ENCODE measurements at regions not wholly inside any gene's neighbourhood (a gene's known extent, or its start where the extent isn't known, plus 50 kb on each side); places are given as distances from the start of the nearest gene placed in this dataset.

DNA sequence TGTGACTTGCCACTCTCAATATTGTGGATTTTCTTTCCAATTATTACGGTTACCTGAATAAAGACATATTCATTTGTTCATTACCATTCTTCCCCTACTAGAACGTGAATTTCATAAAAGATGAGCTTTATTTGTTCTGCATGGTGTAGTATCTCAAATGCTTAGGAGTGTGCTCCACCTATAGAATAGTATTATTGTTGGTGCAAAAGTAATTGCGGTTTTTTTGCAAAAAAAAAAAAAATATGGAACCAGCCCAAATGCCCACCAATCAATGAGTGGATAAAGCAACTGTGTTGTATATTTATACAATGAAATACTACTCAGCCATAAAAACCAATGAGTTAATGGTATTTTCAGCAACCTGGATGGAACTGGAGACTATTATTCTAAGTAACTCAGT lies 525.5 kb upstream of the PRKX start (continued):
- TF ChIP-seq, protein P1, sequence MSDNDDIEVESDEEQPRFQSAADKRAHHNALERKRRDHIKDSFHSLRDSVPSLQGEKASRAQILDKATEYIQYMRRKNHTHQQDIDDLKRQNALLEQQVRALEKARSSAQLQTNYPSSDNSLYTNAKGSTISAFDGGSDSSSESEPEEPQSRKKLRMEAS (IDR thresholded peaks at IDR 0.05), result no peak

GRCh38 chrX:4225086-4225485 lies 511.6 kb upstream of the PRKX start:
- H3K4me2 ChIP-seq, result no peak overlapping the region
- no peak overlapping the region for H3K27ac ChIP-seq
- 0% methylated on average over 2 of the region's 2 CpGs for WGBS (ENCODE audit: missing lambda C conversion rate)
- TF ChIP-seq CBX2 (IDR thresholded peaks at IDR 0.05; ENCODE audit: borderline replicate concordance, low read depth) (no peak), HMGXB4 (CRISPR knock-in tag; IDR thresholded peaks at IDR 0.05; ENCODE audit: borderline replicate concordance) (no peak), REST (IDR thresholded peaks at IDR 0.05) (no peak), KDM5A (IDR thresholded peaks at IDR 0.05) (no peak), JUN (IDR thresholded peaks at IDR 0.05) (no peak), RCOR1 (IDR thresholded peaks at IDR 0.05; ENCODE audit: low read depth, low read length) (no peak), USF2 (IDR thresholded peaks at IDR 0.05) (no peak), ATOH8 (CRISPR knock-in tag; IDR thresholded peaks at IDR 0.05; ENCODE audit: low read depth) (no peak), CTCF (IDR thresholded peaks at IDR 0.05) (no peak), BHLHE40 (IDR thresholded peaks at IDR 0.05; ENCODE audit: low read depth, low read length) (no peak), CEBPB (IDR thresholded peaks at IDR 0.05) (no peak), TP53 (CRISPR knock-in tag; IDR thresholded peaks at IDR 0.05) (no peak), RNF2 (IDR thresholded peaks at IDR 0.05; ENCODE audit: borderline replicate concordance, low read depth) (no peak), KDM1A (IDR thresholded peaks at IDR 0.05; ENCODE audit: low read depth) (no peak), FOSL2 (IDR thresholded peaks at IDR 0.05) (no peak), FOSL2 (CRISPR knock-in tag; IDR thresholded peaks at IDR 0.05) (no peak), ZNF302 (CRISPR knock-in tag; IDR thresholded peaks at IDR 0.05) (no peak)
- TF ChIP-seq, protein P1 (IDR thresholded peaks at IDR 0.05), result no peak
- FAIRE-seq (no peak), ATAC-seq (no peak), DNase-seq (ENCODE audit: low read depth in 1 of 2, low spot score in 1 of 2) (no peak)
- ChIA-PET POLR2A (no interaction called here), CTCF (no interaction called here)
- H3K4me1 ChIP-seq, result no peaks in the 10 kb centered on the region
- H3K4me3 ChIP-seq, result no peak overlapping the region
- H3K9me3 ChIP-seq, result no peaks in the 10 kb centered on the region; the same call in 2 of the 3 replicates

All from A549 (cell line).